OCI-LY1 (cell line): ENCODE measurements at regions not wholly inside any gene's neighbourhood (a gene's known extent, or its start where the extent isn't known, plus 50 kb on each side); places are given as distances from the start of the nearest gene placed in this dataset.

Experiments used
- CTCF ChIP-seq: fragments of 200-600 bp; sonication (generic), shearing (Covaris generic); IDR thresholded peaks from 2 replicates; pipeline ENCODE4 v1.5.1; 2017; ENCODE audit warnings: mild to moderate bottlenecking, antibody characterized with exemption, low read length, moderate library complexity, mixed read lengths
- EZH2 ChIP-seq: fragments of 200-600 bp; sonication (generic), shearing (Covaris generic); IDR thresholded peaks from 2 replicates; pipeline ENCODE4 v1.8.0; 2017; ENCODE audit warnings: borderline replicate concordance, mixed run types, mild to moderate bottlenecking, antibody characterized with exemption, low read length, moderate library complexity, mixed read lengths

- TF ChIP-seq CTCF: no peak
- no peak for TF ChIP-seq EZH2
These were observed 332.2 kb downstream of the DUSP6 start for GRCh38 chr12:89020121-89020480.
